ENCODE measurements at regions not wholly inside any gene's neighbourhood (a gene's known extent, or its start where the extent isn't known, plus 50 kb on each side); places are given as distances from the start of the nearest gene placed in this dataset.

DNA sequence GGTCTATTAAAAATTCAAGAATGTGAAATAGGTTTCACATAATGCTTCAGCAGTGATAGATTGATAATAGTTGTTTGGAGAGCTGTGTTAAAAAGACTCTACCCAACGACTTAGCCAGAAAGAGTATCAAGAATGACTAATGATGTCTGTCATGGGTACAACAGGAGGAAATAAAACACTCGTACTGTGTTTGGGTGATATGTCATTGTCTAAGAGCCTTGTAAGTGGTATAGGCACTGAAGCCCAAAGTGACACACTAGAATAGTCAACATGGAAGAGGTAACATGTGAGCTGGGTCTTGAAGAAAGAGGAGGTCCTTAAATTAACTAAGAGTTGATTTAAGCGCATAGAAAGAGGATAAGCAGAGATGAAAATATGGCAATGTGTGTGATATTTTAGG lies 471.8 kb upstream of the MAN1A1 start:
- TF ChIP-seq, protein P1, sequence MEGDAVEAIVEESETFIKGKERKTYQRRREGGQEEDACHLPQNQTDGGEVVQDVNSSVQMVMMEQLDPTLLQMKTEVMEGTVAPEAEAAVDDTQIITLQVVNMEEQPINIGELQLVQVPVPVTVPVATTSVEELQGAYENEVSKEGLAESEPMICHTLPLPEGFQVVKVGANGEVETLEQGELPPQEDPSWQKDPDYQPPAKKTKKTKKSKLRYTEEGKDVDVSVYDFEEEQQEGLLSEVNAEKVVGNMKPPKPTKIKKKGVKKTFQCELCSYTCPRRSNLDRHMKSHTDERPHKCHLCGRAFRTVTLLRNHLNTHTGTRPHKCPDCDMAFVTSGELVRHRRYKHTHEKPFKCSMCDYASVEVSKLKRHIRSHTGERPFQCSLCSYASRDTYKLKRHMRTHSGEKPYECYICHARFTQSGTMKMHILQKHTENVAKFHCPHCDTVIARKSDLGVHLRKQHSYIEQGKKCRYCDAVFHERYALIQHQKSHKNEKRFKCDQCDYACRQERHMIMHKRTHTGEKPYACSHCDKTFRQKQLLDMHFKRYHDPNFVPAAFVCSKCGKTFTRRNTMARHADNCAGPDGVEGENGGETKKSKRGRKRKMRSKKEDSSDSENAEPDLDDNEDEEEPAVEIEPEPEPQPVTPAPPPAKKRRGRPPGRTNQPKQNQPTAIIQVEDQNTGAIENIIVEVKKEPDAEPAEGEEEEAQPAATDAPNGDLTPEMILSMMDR (conservative IDR thresholded peaks at IDR 0.05; ENCODE audit: low read depth, low read length), result no peak
- no peak for TF ChIP-seq EZH2 (IDR thresholded peaks at IDR 0.05; ENCODE audit: borderline replicate concordance, low read depth, low read length, poor library complexity, severe bottlenecking)
